ENCODE measurements at regions not wholly inside any gene's neighbourhood (a gene's known extent, or its start where the extent isn't known, plus 50 kb on each side); places are given as distances from the start of the nearest gene placed in this dataset.

GRCh38 chr6:112620812-112621569 lies 273.9 kb downstream of the RFPL4B start:
- H2AFZ ChIP-seq (ENCODE audit: low read length): no peak overlapping the region
- no peak overlapping the region for H3K4me2 ChIP-seq (ENCODE audit: low read length)

GRCh38 chr6:112622036-112622435 lies 274.9 kb downstream of the RFPL4B start:
- Histone ChIP-seq H3K9ac (ENCODE audit: low read length) (no peak overlapping the region), H3F3A (ENCODE audit: insufficient read depth, low read length) (no peaks in the 10 kb centered on the region), H3K79me2 (ENCODE audit: insufficient read depth, low read length) (no peaks in the 10 kb centered on the region), H3K9me3 (ENCODE audit: low read length) (no peaks in the 10 kb centered on the region), H3K36me3 (ENCODE audit: insufficient read depth, low read length) (no peaks in the 10 kb centered on the region), H3K4me1 (ENCODE audit: insufficient read depth, low read length, severe bottlenecking) (no peaks in the 10 kb centered on the region), H4K20me1 (ENCODE audit: insufficient read depth, low read length) (no peaks in the 10 kb centered on the region), H2AFZ (ENCODE audit: low read length) (no peak overlapping the region), H3K27me3 (ENCODE audit: insufficient read depth, low read length) (no peaks in the 10 kb centered on the region), H3K4me2 (ENCODE audit: low read length) (no peak overlapping the region), H3K4me3 (ENCODE audit: low read depth, low read length, poor library complexity, severe bottlenecking) (no peak overlapping the region), H3K9me2 (ENCODE audit: low read depth, low read length) (no peaks in the 10 kb centered on the region), H3K27ac (ENCODE audit: low read depth, low read length, poor library complexity, severe bottlenecking) (no peak overlapping the region)
- no peak for TF ChIP-seq EZH2 (IDR thresholded peaks at IDR 0.05; ENCODE audit: borderline replicate concordance, low read length)

More at GRCh38 chr6:112620812-112621569, 273.9 kb downstream of the RFPL4B start:
- Histone ChIP-seq H3K4me3 (ENCODE audit: low read depth, low read length, poor library complexity, severe bottlenecking) (no peak overlapping the region), H3K4me1 (ENCODE audit: insufficient read depth, low read length, severe bottlenecking) (no peaks in the 10 kb centered on the region), H3K9ac (ENCODE audit: low read length) (no peak overlapping the region), H3K27ac (ENCODE audit: low read depth, low read length, poor library complexity, severe bottlenecking) (no peak overlapping the region), H4K20me1 (ENCODE audit: insufficient read depth, low read length) (no peaks in the 10 kb centered on the region), H3K79me2 (ENCODE audit: insufficient read depth, low read length) (no peaks in the 10 kb centered on the region), H3K27me3 (ENCODE audit: insufficient read depth, low read length) (no peaks in the 10 kb centered on the region), H3F3A (ENCODE audit: insufficient read depth, low read length) (no peaks in the 10 kb centered on the region), H3K36me3 (ENCODE audit: insufficient read depth, low read length) (no peaks in the 10 kb centered on the region), H3K9me2 (ENCODE audit: low read depth, low read length) (no peaks in the 10 kb centered on the region), H3K9me3 (ENCODE audit: low read length) (no peaks in the 10 kb centered on the region)
- no peak for TF ChIP-seq EZH2 (IDR thresholded peaks at IDR 0.05; ENCODE audit: borderline replicate concordance, low read length)
- TF ChIP-seq, protein P1, sequence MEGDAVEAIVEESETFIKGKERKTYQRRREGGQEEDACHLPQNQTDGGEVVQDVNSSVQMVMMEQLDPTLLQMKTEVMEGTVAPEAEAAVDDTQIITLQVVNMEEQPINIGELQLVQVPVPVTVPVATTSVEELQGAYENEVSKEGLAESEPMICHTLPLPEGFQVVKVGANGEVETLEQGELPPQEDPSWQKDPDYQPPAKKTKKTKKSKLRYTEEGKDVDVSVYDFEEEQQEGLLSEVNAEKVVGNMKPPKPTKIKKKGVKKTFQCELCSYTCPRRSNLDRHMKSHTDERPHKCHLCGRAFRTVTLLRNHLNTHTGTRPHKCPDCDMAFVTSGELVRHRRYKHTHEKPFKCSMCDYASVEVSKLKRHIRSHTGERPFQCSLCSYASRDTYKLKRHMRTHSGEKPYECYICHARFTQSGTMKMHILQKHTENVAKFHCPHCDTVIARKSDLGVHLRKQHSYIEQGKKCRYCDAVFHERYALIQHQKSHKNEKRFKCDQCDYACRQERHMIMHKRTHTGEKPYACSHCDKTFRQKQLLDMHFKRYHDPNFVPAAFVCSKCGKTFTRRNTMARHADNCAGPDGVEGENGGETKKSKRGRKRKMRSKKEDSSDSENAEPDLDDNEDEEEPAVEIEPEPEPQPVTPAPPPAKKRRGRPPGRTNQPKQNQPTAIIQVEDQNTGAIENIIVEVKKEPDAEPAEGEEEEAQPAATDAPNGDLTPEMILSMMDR (IDR thresholded peaks at IDR 0.05; ENCODE audit: low read length): no peak

- Histone ChIP-seq H3K4me3 (ENCODE audit: low read depth, low read length, poor library complexity, severe bottlenecking) (no peak overlapping the region), H4K20me1 (ENCODE audit: insufficient read depth, low read length) (no peaks in the 10 kb centered on the region), H3K4me2 (ENCODE audit: low read length) (no peak overlapping the region), H3K9me3 (ENCODE audit: low read length) (no peaks in the 10 kb centered on the region), H3K27ac (ENCODE audit: low read depth, low read length, poor library complexity, severe bottlenecking) (no peak overlapping the region), H3K9me2 (ENCODE audit: low read depth, low read length) (no peaks in the 10 kb centered on the region), H3K36me3 (ENCODE audit: insufficient read depth, low read length) (no peaks in the 10 kb centered on the region), H3K27me3 (ENCODE audit: insufficient read depth, low read length) (no peaks in the 10 kb centered on the region), H3F3A (ENCODE audit: insufficient read depth, low read length) (no peaks in the 10 kb centered on the region), H2AFZ (ENCODE audit: low read length) (no peak overlapping the region), H3K4me1 (ENCODE audit: insufficient read depth, low read length, severe bottlenecking) (no peaks in the 10 kb centered on the region), H3K79me2 (ENCODE audit: insufficient read depth, low read length) (no peaks in the 10 kb centered on the region), H3K9ac (ENCODE audit: low read length) (no peak overlapping the region)
- no peak for TF ChIP-seq EZH2 (IDR thresholded peaks at IDR 0.05; ENCODE audit: borderline replicate concordance, low read length)
- TF ChIP-seq, protein P1 (IDR thresholded peaks at IDR 0.05; ENCODE audit: low read length): no peak
Observed at GRCh38 chr6:112626468-112627082, 279.4 kb downstream of the RFPL4B start.
